Lower leg skin (tissue), 4 donors: ENCODE measurements at regions not wholly inside any gene's neighbourhood (a gene's known extent, or its start where the extent isn't known, plus 50 kb on each side); places are given as distances from the start of the nearest gene placed in this dataset.
"Not testable (repeated sequence)": the region's sequence is repeated elsewhere in the genome, so short reads cannot be mapped to it uniquely, and the experiment has no call there.

Source experiments
- DNase-seq, 2 donors: peaks; one replicate each; pipeline ENCODE4 v3.0.0-alpha.2; 2019; ENCODE audit warnings: low spot score in 2 of 2
- H3K4me3 ChIP-seq: fragments of 200-600 bp; sonication (generic); 2 replicates; pipeline ENCODE4 v1.5.1; 2017; ENCODE audit warnings: mild to moderate bottlenecking, low read depth; ENCODE audit not compliant: poor library complexity, severe bottlenecking
- CTCF ChIP-seq, 3 donors: fragments of 450-650 bp; IDR thresholded peaks; one replicate each; pipeline ENCODE4 v1.5.1; 2016; ENCODE audit warnings: antibody characterized with exemption in 3 of 3, mild to moderate bottlenecking in 3 of 3, moderate library complexity in 2 of 3
- POLR2A ChIP-seq, 2 donors: fragments of 450-650 bp; IDR thresholded peaks; one replicate each; pipeline ENCODE4 v1.6.1; 2016 to 2017; ENCODE audit warnings: antibody characterized with exemption in 2 of 2, mild to moderate bottlenecking in 1 of 2, moderate library complexity in 1 of 2
- WGBS, 2 donors: methylation state at CpG; one replicate each; pipeline ENCODE4 v1.1.5; 2018; 5-methylcytosine and 5-hydroxymethylcytosine counted together
- intact Hi-C: fragments of 100-400 bp; cut with DNase I; formaldehyde crosslinking; loops from one replicate; pipeline ENCODE4 v1.15.0; 2023; ENCODE audit warnings: low total_unique reads

GRCh38 chr4:148651991-148652390 is 209.8 kb upstream of the NR3C2 start:
- intact Hi-C loops: no loop called here
- TF ChIP-seq POLR2A (IDR thresholded peaks at IDR 0.05) (no peak), CTCF (IDR thresholded peaks at IDR 0.05) (no peak)
- WGBS, 2 donors: 65% methylated on average over 2 of the region's 2 CpGs
- no peak for DNase-seq
- H3K4me3 ChIP-seq: no peak overlapping the region

GRCh38 chr4:148649652-148650331 is 207.6 kb upstream of the NR3C2 start:
- 89 to 95% methylated on average over 1 of the region's 1 CpG for WGBS, 2 donors
- intact Hi-C loops: no loop called here
- no peak for DNase-seq
- no peak overlapping the region for H3K4me3 ChIP-seq
- TF ChIP-seq CTCF (IDR thresholded peaks at IDR 0.05) (no peak), POLR2A (IDR thresholded peaks at IDR 0.05) (no peak)

GRCh38 chr4:148643851-148644250 is 201.6 kb upstream of the NR3C2 start:
- TF ChIP-seq CTCF (IDR thresholded peaks at IDR 0.05) (no peak), POLR2A (IDR thresholded peaks at IDR 0.05) (no peak)
- intact Hi-C loops: no loop called here
- 76 to 77% methylated on average over 2 of the region's 2 CpGs for WGBS, 2 donors
- H3K4me3 ChIP-seq: no peak overlapping the region
- DNase-seq: no peak

- DNase-seq: no peak
- intact Hi-C loops: no loop called here
- TF ChIP-seq CTCF (IDR thresholded peaks at IDR 0.05): no peak
- TF ChIP-seq POLR2A (IDR thresholded peaks at IDR 0.05): no peak
- 62 to 69% methylated on average over 2 of the region's 2 CpGs for WGBS, 2 donors
- no peak overlapping the region for H3K4me3 ChIP-seq
These were observed 200.7 kb upstream of the NR3C2 start for GRCh38 chr4:148642907-148643306.

GRCh38 chr4:148638079-148638478 is 195.9 kb upstream of the NR3C2 start:
- DNase-seq, H3K4me3 ChIP-seq, intact Hi-C loops: not testable (repeated sequence)
- 72 to 78% methylated on average over 2 of the region's 2 CpGs for WGBS, 2 donors

GRCh38 chr4:148637453-148637852 is 195.2 kb upstream of the NR3C2 start:
- DNase-seq, intact Hi-C loops, H3K4me3 ChIP-seq: not testable (repeated sequence)
- 84 to 96% methylated on average over 3 of the region's 3 CpGs for WGBS, 2 donors

GRCh38 chr4:148634476-148634875 is 192.3 kb upstream of the NR3C2 start:
- intact Hi-C loops: no loop called here
- 66 to 76% methylated on average over 3 of the region's 3 CpGs for WGBS, 2 donors
- TF ChIP-seq CTCF (IDR thresholded peaks at IDR 0.05): no peak

More at GRCh38 chr4:148634476-148634875, 192.3 kb upstream of the NR3C2 start:
- no peak overlapping the region for H3K4me3 ChIP-seq
- no peak for DNase-seq
